ENCODE measurements at regions not wholly inside any gene's neighbourhood (a gene's known extent, or its start where the extent isn't known, plus 50 kb on each side); places are given as distances from the start of the nearest gene placed in this dataset.

DNA sequence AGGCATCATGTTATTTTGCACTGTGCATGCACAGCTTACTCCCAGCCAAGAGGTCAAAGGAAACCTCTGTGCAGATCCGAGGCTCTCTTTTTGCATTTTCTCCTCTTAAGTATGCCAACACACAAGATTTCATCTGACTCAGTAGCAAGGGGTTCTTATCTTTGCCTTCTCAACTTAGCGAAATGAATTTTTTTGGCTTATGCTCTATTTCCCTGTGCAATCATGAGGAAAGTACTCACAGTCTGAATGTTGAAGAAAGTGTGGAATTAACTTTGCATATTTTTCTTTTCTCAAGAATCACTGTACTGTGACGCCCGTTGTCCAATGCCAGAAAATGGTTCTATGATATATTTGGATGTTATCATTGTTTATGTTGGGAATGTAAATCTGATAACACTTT, 173.5 kb upstream of the FBXL7 start:
- Histone ChIP-seq H3K4ac (ENCODE audit: low read depth, low read length) (no peak overlapping the region), H3K36me3 (ENCODE audit: control insufficient read depth, insufficient read depth, low read length) (no peaks in the 10 kb centered on the region), H3K9me3 (ENCODE audit: control insufficient read depth, insufficient read depth, low read length) (no peaks in the 10 kb centered on the region), H3K4me3 (ENCODE audit: insufficient read depth, low read depth, low read length) (no peak overlapping the region), H3K4me1 (ENCODE audit: control insufficient read depth, insufficient read depth, low read length) (no peaks in the 10 kb centered on the region), H4K20me1 (ENCODE audit: insufficient read depth, low read length) (no peaks in the 10 kb centered on the region), H2BK20ac (ENCODE audit: low read depth, low read length) (no peak overlapping the region), H3K79me1 (ENCODE audit: low read depth in 1 of 2, low read length in 2 of 2) (no peaks in the 10 kb centered on the region), H2AK9ac (replicated peaks; ENCODE audit: low read depth, low read length, poor library complexity) (no peak overlapping the region), H3K27ac (ENCODE audit: insufficient read depth, low read length) (no peak overlapping the region), H4K91ac (ENCODE audit: insufficient read depth, low read depth, low read length) (no peak overlapping the region), H3K23ac (ENCODE audit: low read depth, low read length) (no peak overlapping the region), H3K56ac (ENCODE audit: extremely low read depth, insufficient read depth, low read length) (no peak overlapping the region), H3K27me3 (ENCODE audit: control insufficient read depth, insufficient read depth, low read length) (no peaks in the 10 kb centered on the region; the same call in 1 of the 2 replicates), H3K18ac (ENCODE audit: low read depth, low read length) (no peak overlapping the region), H2AFZ (replicated peaks; ENCODE audit: low read length, poor library complexity) (no peak overlapping the region), H3K14ac (replicated peaks; ENCODE audit: low read depth, low read length) (no peak overlapping the region), H3K4me2 (ENCODE audit: low read depth, low read length) (no peak overlapping the region), H3K9me1 (ENCODE audit: insufficient read depth, low read length) (no peaks in the 10 kb centered on the region), H4K5ac (ENCODE audit: low read depth, low read length) (no peak overlapping the region), H2BK120ac (ENCODE audit: low read depth, low read length) (no peak overlapping the region), H3K9ac (ENCODE audit: low read depth, low read length) (no peak overlapping the region), H2BK5ac (ENCODE audit: low read depth, low read length, poor library complexity, severe bottlenecking) (no peak overlapping the region), H4K8ac (ENCODE audit: low read depth in 2 of 2, low read length in 2 of 2) (no peak overlapping the region), H2AK5ac (ENCODE audit: low read depth, low read length) (no peak overlapping the region), H2BK15ac (ENCODE audit: low read depth, low read length) (no peak overlapping the region)
- dilution Hi-C loops (cut with HindIII; ENCODE audit: low sequenced_read_pairs, unreplicated experiment) (no loop called here), intact Hi-C loops (cut with micrococcal nuclease) (no loop called here), in situ Hi-C loops (cut with MboI; ENCODE audit: low sequenced_read_pairs) (no loop called here)
- WGBS, 2 experiments (ENCODE audit: extremely low coverage in 2 of 2, insufficient read length in 1 of 2) = no CpG with 5 or more reads among the region's 4 CpGs
- DNase-seq = no peak
- no peak for TF ChIP-seq FOS (IDR thresholded peaks at IDR 0.05; ENCODE audit: low read depth, low read length)
- POLR2A ChIA-PET (ENCODE audit: unreplicated experiment) = no interaction called here
- no peak for ATAC-seq (ENCODE audit: low read depth)
- CTCF ChIA-PET = no interaction called here
- BruUV-seq (replicated peaks) = no TSS peak

All from IMR-90 (cell line).